ENCODE measurements at regions not wholly inside any gene's neighbourhood (a gene's known extent, or its start where the extent isn't known, plus 50 kb on each side); places are given as distances from the start of the nearest gene placed in this dataset.
"Not testable (repeated sequence)": the region's sequence is repeated elsewhere in the genome, so short reads cannot be mapped to it uniquely, and the experiment has no call there.

DNA sequence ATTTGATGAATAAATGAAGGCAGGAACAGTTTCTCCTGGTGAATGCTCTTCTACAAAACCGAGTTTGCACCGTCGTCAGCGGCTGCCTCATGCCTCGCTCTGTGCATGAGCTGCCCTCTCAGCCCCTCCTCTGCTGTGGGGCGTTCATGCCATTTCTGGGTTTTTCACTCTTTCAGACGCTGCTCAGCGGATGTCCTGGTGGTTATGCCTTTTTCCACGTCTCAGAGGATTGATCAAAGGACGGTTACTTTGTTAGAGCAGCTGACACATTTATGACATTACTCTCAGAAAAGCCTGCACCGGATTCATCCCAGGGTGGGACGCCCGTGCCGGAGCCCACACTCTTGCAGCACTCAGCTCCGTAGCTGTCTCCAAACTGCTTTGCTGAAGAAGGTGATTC, 195.9 kb upstream of the PPP1R26 start:
- Histone ChIP-seq H2AFZ (ENCODE audit: low read depth, low read length) (no peak overlapping the region), H3K27me3 (ENCODE audit: insufficient read depth, low read depth, low read length) (no peaks in the 10 kb centered on the region), H3F3A (ENCODE audit: insufficient read depth, low read length, poor library complexity, severe bottlenecking) (no peaks in the 10 kb centered on the region), H3K4me3 (ENCODE audit: low read length) (no peak overlapping the region), H4K20me1 (ENCODE audit: insufficient read depth) (no peaks in the 10 kb centered on the region), H3K9ac (ENCODE audit: low read length) (no peak overlapping the region), H3K9me2 (ENCODE audit: insufficient read depth, low read length) (no peaks in the 10 kb centered on the region), H3K79me2 (replicated peaks; ENCODE audit: insufficient read depth, low read length) (no peaks in the 10 kb centered on the region), H3K27ac (ENCODE audit: low read length) (no peak overlapping the region), H3K9me3 (ENCODE audit: low read length) (no peaks in the 10 kb centered on the region), H3K36me3 (ENCODE audit: insufficient read depth, low read length) (no peaks in the 10 kb centered on the region), H3K4me2 (ENCODE audit: low read length) (no peak overlapping the region)
- TF ChIP-seq RAD21 (conservative IDR thresholded peaks at IDR 0.05), result no peak
- TF ChIP-seq, protein P1, sequence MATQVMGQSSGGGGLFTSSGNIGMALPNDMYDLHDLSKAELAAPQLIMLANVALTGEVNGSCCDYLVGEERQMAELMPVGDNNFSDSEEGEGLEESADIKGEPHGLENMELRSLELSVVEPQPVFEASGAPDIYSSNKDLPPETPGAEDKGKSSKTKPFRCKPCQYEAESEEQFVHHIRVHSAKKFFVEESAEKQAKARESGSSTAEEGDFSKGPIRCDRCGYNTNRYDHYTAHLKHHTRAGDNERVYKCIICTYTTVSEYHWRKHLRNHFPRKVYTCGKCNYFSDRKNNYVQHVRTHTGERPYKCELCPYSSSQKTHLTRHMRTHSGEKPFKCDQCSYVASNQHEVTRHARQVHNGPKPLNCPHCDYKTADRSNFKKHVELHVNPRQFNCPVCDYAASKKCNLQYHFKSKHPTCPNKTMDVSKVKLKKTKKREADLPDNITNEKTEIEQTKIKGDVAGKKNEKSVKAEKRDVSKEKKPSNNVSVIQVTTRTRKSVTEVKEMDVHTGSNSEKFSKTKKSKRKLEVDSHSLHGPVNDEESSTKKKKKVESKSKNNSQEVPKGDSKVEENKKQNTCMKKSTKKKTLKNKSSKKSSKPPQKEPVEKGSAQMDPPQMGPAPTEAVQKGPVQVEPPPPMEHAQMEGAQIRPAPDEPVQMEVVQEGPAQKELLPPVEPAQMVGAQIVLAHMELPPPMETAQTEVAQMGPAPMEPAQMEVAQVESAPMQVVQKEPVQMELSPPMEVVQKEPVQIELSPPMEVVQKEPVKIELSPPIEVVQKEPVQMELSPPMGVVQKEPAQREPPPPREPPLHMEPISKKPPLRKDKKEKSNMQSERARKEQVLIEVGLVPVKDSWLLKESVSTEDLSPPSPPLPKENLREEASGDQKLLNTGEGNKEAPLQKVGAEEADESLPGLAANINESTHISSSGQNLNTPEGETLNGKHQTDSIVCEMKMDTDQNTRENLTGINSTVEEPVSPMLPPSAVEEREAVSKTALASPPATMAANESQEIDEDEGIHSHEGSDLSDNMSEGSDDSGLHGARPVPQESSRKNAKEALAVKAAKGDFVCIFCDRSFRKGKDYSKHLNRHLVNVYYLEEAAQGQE (IDR thresholded peaks at IDR 0.05; ENCODE audit: borderline replicate concordance), result no peak
- TF ChIP-seq SMC3 (conservative IDR thresholded peaks at IDR 0.05; ENCODE audit: poor library complexity), result no peak
- no peak for TF ChIP-seq MXI1 (conservative IDR thresholded peaks at IDR 0.05; ENCODE audit: poor library complexity, severe bottlenecking)
- TF ChIP-seq TAF1 (IDR thresholded peaks at IDR 0.05; ENCODE audit: low read depth), result no peak
- no peak for TF ChIP-seq EP300 (conservative IDR thresholded peaks at IDR 0.05; ENCODE audit: poor library complexity, severe bottlenecking)
- TF ChIP-seq EZH2 (IDR thresholded peaks at IDR 0.05; ENCODE audit: borderline replicate concordance, insufficient read depth, low read length, poor library complexity, severe bottlenecking), result no peak

GRCh38 chr9:135284386-135285134, 195.0 kb upstream of the PPP1R26 start:
- Histone ChIP-seq H3K9me2 (ENCODE audit: insufficient read depth, low read length) (no peaks in the 10 kb centered on the region), H3K36me3 (ENCODE audit: insufficient read depth, low read length) (no peaks in the 10 kb centered on the region), H3F3A (ENCODE audit: insufficient read depth, low read length, poor library complexity, severe bottlenecking) (no peaks in the 10 kb centered on the region), H2AFZ (ENCODE audit: low read depth, low read length) (no peak overlapping the region), H3K27ac (ENCODE audit: low read length) (no peak overlapping the region), H4K20me1 (ENCODE audit: insufficient read depth) (no peaks in the 10 kb centered on the region), H3K9ac (ENCODE audit: low read length) (no peak overlapping the region), H3K4me3 (ENCODE audit: low read length) (no peak overlapping the region), H3K9me3 (ENCODE audit: low read length) (no peaks in the 10 kb centered on the region), H3K27me3 (ENCODE audit: insufficient read depth, low read depth, low read length) (no peaks in the 10 kb centered on the region), H3K79me2 (replicated peaks; ENCODE audit: insufficient read depth, low read length) (no peaks in the 10 kb centered on the region), H3K4me2 (ENCODE audit: low read length) (no peak overlapping the region)
- TF ChIP-seq EZH2 (IDR thresholded peaks at IDR 0.05; ENCODE audit: borderline replicate concordance, insufficient read depth, low read length, poor library complexity, severe bottlenecking) (no peak), POLR2AphosphoS5 (IDR thresholded peaks at IDR 0.05) (no peak), EP300 (conservative IDR thresholded peaks at IDR 0.05; ENCODE audit: poor library complexity, severe bottlenecking) (no peak), CTCF (IDR thresholded peaks at IDR 0.05; ENCODE audit: poor library complexity, severe bottlenecking) (no peak), MXI1 (conservative IDR thresholded peaks at IDR 0.05; ENCODE audit: poor library complexity, severe bottlenecking) (no peak), RAD21 (conservative IDR thresholded peaks at IDR 0.05) (no peak), TAF1 (IDR thresholded peaks at IDR 0.05; ENCODE audit: low read depth) (no peak), SMC3 (conservative IDR thresholded peaks at IDR 0.05; ENCODE audit: poor library complexity) (no peak)
- TF ChIP-seq, protein P1 (IDR thresholded peaks at IDR 0.05; ENCODE audit: borderline replicate concordance), result no peak

- not testable (repeated sequence) for H4K20me1 ChIP-seq (ENCODE audit: insufficient read depth); H3K4me2 ChIP-seq (ENCODE audit: low read length); H3K27ac ChIP-seq (ENCODE audit: low read length); H3K79me2 ChIP-seq (replicated peaks; ENCODE audit: insufficient read depth, low read length); H3K4me3 ChIP-seq (ENCODE audit: low read length); H3K9me3 ChIP-seq (ENCODE audit: low read length); H3F3A ChIP-seq (ENCODE audit: insufficient read depth, low read length, poor library complexity, severe bottlenecking); H3K9me2 ChIP-seq (ENCODE audit: insufficient read depth, low read length); H3K27me3 ChIP-seq (ENCODE audit: insufficient read depth, low read depth, low read length); H2AFZ ChIP-seq (ENCODE audit: low read depth, low read length); H3K36me3 ChIP-seq (ENCODE audit: insufficient read depth, low read length); H3K9ac ChIP-seq (ENCODE audit: low read length)
Measured at GRCh38 chr9:135286187-135286925, 193.2 kb upstream of the PPP1R26 start.
